ENCODE measurements at regions not wholly inside any gene's neighbourhood (a gene's known extent, or its start where the extent isn't known, plus 50 kb on each side); places are given as distances from the start of the nearest gene placed in this dataset.

GRCh38 chr2:38146907-38147307 is 71.0 kb upstream of the CYP1B1 start:
- H3K4me1 ChIP-seq, result peaks cover 21% of the 10 kb centered on the region
- DNase-seq (no peak), ATAC-seq (peak; percentile 83)
- H3K9me3 ChIP-seq, result no peaks in the 10 kb centered on the region
- intact Hi-C loops (cut with DNase I), result no loop called here
- TF ChIP-seq CTCF (IDR thresholded peaks at IDR 0.05), result no peak
- no peaks in the 10 kb centered on the region for H3K36me3 ChIP-seq
- peak overlapping the region; percentile 76 for H3K27ac ChIP-seq
- no peaks in the 10 kb centered on the region for H3K27me3 ChIP-seq
- H3K4me3 ChIP-seq, result no peak overlapping the region

- peak; percentile 85 for DNase-seq
Observed at GRCh38 chr2:38146275-38146906, 70.4 kb upstream of the CYP1B1 start.

GRCh38 chr2:38145236-38145635 is 69.3 kb upstream of the CYP1B1 start:
- Histone ChIP-seq H3K4me1 (peaks cover 21% of the 10 kb centered on the region), H3K36me3 (no peaks in the 10 kb centered on the region), H3K4me3 (no peak overlapping the region), H3K9me3 (no peaks in the 10 kb centered on the region), H3K27me3 (no peaks in the 10 kb centered on the region), H3K27ac (no peak overlapping the region)
- DNase-seq (no peak), ATAC-seq (no peak)
- intact Hi-C loops (cut with DNase I), result no loop called here
- no peak for TF ChIP-seq CTCF (IDR thresholded peaks at IDR 0.05)

More at GRCh38 chr2:38146275-38146906, 70.4 kb upstream of the CYP1B1 start:
- H3K4me1 ChIP-seq, result peaks cover 21% of the 10 kb centered on the region
- intact Hi-C loops (cut with DNase I), result no loop called here
- TF ChIP-seq CTCF (IDR thresholded peaks at IDR 0.05), result no peak
- no peaks in the 10 kb centered on the region for H3K27me3 ChIP-seq
- ATAC-seq, result peak; percentile 82
- H3K36me3 ChIP-seq, result no peaks in the 10 kb centered on the region
- peak overlapping the region; percentile 76 for H3K27ac ChIP-seq
- H3K9me3 ChIP-seq, result no peaks in the 10 kb centered on the region
- H3K4me3 ChIP-seq, result no peak overlapping the region

GRCh38 chr2:38142627-38143026 is 66.7 kb upstream of the CYP1B1 start:
- TF ChIP-seq CTCF (IDR thresholded peaks at IDR 0.05), result no peak
- H3K4me3 ChIP-seq, result no peak overlapping the region
- ATAC-seq, result no peak

GRCh38 chr2:38141501-38141900 is 65.5 kb upstream of the CYP1B1 start:
- Histone ChIP-seq H3K36me3 (no peaks in the 10 kb centered on the region), H3K4me1 (peaks cover 4% of the 10 kb centered on the region), H3K4me3 (no peak overlapping the region), H3K27me3 (no peaks in the 10 kb centered on the region), H3K9me3 (no peaks in the 10 kb centered on the region), H3K27ac (no peak overlapping the region)
- DNase-seq (no peak), ATAC-seq (no peak)
- no peak for TF ChIP-seq CTCF (IDR thresholded peaks at IDR 0.05)
- intact Hi-C loops (cut with DNase I), result no loop called here

More at GRCh38 chr2:38142627-38143026, 66.7 kb upstream of the CYP1B1 start:
- Histone ChIP-seq H3K9me3 (no peaks in the 10 kb centered on the region), H3K4me1 (peaks cover 14% of the 10 kb centered on the region), H3K27ac (no peak overlapping the region), H3K36me3 (no peaks in the 10 kb centered on the region), H3K27me3 (no peaks in the 10 kb centered on the region)
- no peak for DNase-seq
- intact Hi-C loops (cut with DNase I), result no loop called here

GRCh38 chr2:38138996-38139395 is 63.0 kb upstream of the CYP1B1 start:
- intact Hi-C loops (cut with DNase I), result no loop called here
- Histone ChIP-seq H3K9me3 (no peaks in the 10 kb centered on the region), H3K27me3 (no peaks in the 10 kb centered on the region), H3K36me3 (no peaks in the 10 kb centered on the region), H3K4me3 (no peak overlapping the region), H3K4me1 (no peaks in the 10 kb centered on the region), H3K27ac (no peak overlapping the region)
- TF ChIP-seq CTCF (IDR thresholded peaks at IDR 0.05), result no peak
- DNase-seq (no peak), ATAC-seq (no peak)

Measured in upper lobe of right lung (tissue), 1 donor.